GM18951 (cell line): ENCODE measurements at regions not wholly inside any gene's neighbourhood (a gene's known extent, or its start where the extent isn't known, plus 50 kb on each side); places are given as distances from the start of the nearest gene placed in this dataset.
"Not testable (repeated sequence)": the region's sequence is repeated elsewhere in the genome, so short reads cannot be mapped to it uniquely, and the experiment has no call there.

Source experiments
- POLR2A ChIP-seq: IDR thresholded peaks from 4 replicates; pipeline ENCODE4 v1.6.1; 2011; ENCODE audit warnings: mild to moderate bottlenecking; ENCODE audit not compliant: insufficient read length, insufficient read depth; ENCODE audit errors: extremely low read depth
- in situ Hi-C: fragments of 300-500 bp; cut with MboI; formaldehyde crosslinking; loops from one replicate; pipeline ENCODE4 v1.12.0; 2022; ENCODE audit warnings: low sequenced_read_pairs, mixed read lengths, inconsistent platforms; ENCODE audit not compliant: unreplicated experiment

- in situ Hi-C loops, result no loop called here
- TF ChIP-seq POLR2A, result no peak
Measured at GRCh38 chr6:14771016-14771415, 474.9 kb upstream of the JARID2 start.

GRCh38 chr6:14772188-14772587, 473.7 kb upstream of the JARID2 start:
- in situ Hi-C loops, result no loop called here
- TF ChIP-seq POLR2A, result no peak

- in situ Hi-C loops, result no loop called here
- no peak for TF ChIP-seq POLR2A
Measured at GRCh38 chr6:14775528-14775927, 470.3 kb upstream of the JARID2 start.

GRCh38 chr6:14776307-14776706, 469.6 kb upstream of the JARID2 start:
- TF ChIP-seq POLR2A, result no peak
- in situ Hi-C loops, result no loop called here

GRCh38 chr6:14781772-14782525, 463.9 kb upstream of the JARID2 start:
- in situ Hi-C loops, result no loop called here
- TF ChIP-seq POLR2A, result no peak

- in situ Hi-C loops, result not testable (repeated sequence)
Measured at GRCh38 chr6:14782921-14783464, 462.9 kb upstream of the JARID2 start.

GRCh38 chr6:14783594-14783993, 462.3 kb upstream of the JARID2 start:
- in situ Hi-C loops, result no loop called here
- TF ChIP-seq POLR2A, result no peak

GRCh38 chr6:14784596-14785492, 461.0 kb upstream of the JARID2 start:
- in situ Hi-C loops, result no loop called here
- TF ChIP-seq POLR2A, result no peak

GRCh38 chr6:14785493-14785790, 460.4 kb upstream of the JARID2 start:
- in situ Hi-C loops, result no loop called here
- no peak for TF ChIP-seq POLR2A

- in situ Hi-C loops, result no loop called here
- no peak for TF ChIP-seq POLR2A
Measured at GRCh38 chr6:14786008-14786407, 459.9 kb upstream of the JARID2 start.

- in situ Hi-C loops, result no loop called here
- TF ChIP-seq POLR2A, result no peak
Measured at GRCh38 chr6:14786455-14786854, 459.4 kb upstream of the JARID2 start.

GRCh38 chr6:14787250-14787649, 458.6 kb upstream of the JARID2 start:
- in situ Hi-C loops, result no loop called here
- no peak for TF ChIP-seq POLR2A

GRCh38 chr6:14787677-14788076, 458.2 kb upstream of the JARID2 start:
- no peak for TF ChIP-seq POLR2A
- in situ Hi-C loops, result no loop called here

- no peak for TF ChIP-seq POLR2A
- in situ Hi-C loops, result no loop called here
Measured at GRCh38 chr6:14789996-14790395, 455.9 kb upstream of the JARID2 start.
